ENCODE measurements at regions not wholly inside any gene's neighbourhood (a gene's known extent, or its start where the extent isn't known, plus 50 kb on each side); places are given as distances from the start of the nearest gene placed in this dataset.

GRCh38 chr18:2331491-2331890, 239.8 kb downstream of the METTL4 start:
- Histone ChIP-seq H3K36me3 (no peaks in the 10 kb centered on the region), H3K27ac (no peak overlapping the region), H3K4me1 (no peaks in the 10 kb centered on the region), H3K4me3 (no peak overlapping the region), H3K9me3 (no peaks in the 10 kb centered on the region), H3K27me3 (no peaks in the 10 kb centered on the region)
- TF ChIP-seq CTCF (IDR thresholded peaks at IDR 0.05) = no peak
- TF ChIP-seq POLR2AphosphoS5 (IDR thresholded peaks at IDR 0.05) = no peak
- no peak for TF ChIP-seq POLR2A (IDR thresholded peaks at IDR 0.05)
- no peak for DNase-seq (ENCODE audit: low spot score in 2 of 2)
- intact Hi-C loops (cut with DNase I; ENCODE audit: low total_unique reads) = no loop called here

GRCh38 chr18:2336690-2337392, 234.5 kb downstream of the METTL4 start:
- H3K4me1 ChIP-seq = no peaks in the 10 kb centered on the region
- TF ChIP-seq CTCF (IDR thresholded peaks at IDR 0.05) (no peak), POLR2AphosphoS5 (IDR thresholded peaks at IDR 0.05) (no peak), POLR2A (IDR thresholded peaks at IDR 0.05) (no peak)
- no peaks in the 10 kb centered on the region for H3K9me3 ChIP-seq
- no peak for DNase-seq (ENCODE audit: low spot score in 2 of 2)
- intact Hi-C loops (cut with DNase I; ENCODE audit: low total_unique reads) = no loop called here
- no peaks in the 10 kb centered on the region for H3K36me3 ChIP-seq
- H3K27ac ChIP-seq = no peak overlapping the region
- H3K27me3 ChIP-seq = peaks cover 0 to 4% of the 10 kb centered on the region in 2 donors
- H3K4me3 ChIP-seq = no peak overlapping the region

- peak in 1 of 3 donors; percentile 14 for TF ChIP-seq CTCF (IDR thresholded peaks at IDR 0.05)
- TF ChIP-seq POLR2A (IDR thresholded peaks at IDR 0.05) = no peak
- intact Hi-C loops (cut with DNase I; ENCODE audit: low total_unique reads) = no loop called here
- DNase-seq (ENCODE audit: low spot score in 2 of 2) = no peak
- peaks cover 0 to 4% of the 10 kb centered on the region in 2 donors for H3K27me3 ChIP-seq
- no peak overlapping the region for H3K4me3 ChIP-seq
- no peaks in the 10 kb centered on the region for H3K36me3 ChIP-seq
- H3K27ac ChIP-seq = no peak overlapping the region
- H3K9me3 ChIP-seq = no peaks in the 10 kb centered on the region
- H3K4me1 ChIP-seq = no peaks in the 10 kb centered on the region
These were observed 233.7 kb downstream of the METTL4 start for GRCh38 chr18:2337552-2338141.

- intact Hi-C loops (cut with DNase I; ENCODE audit: low total_unique reads) = no loop called here
- peaks cover 0 to 4% of the 10 kb centered on the region in 2 donors for H3K27me3 ChIP-seq
- DNase-seq (ENCODE audit: low spot score in 2 of 2) = no peak
- no peaks in the 10 kb centered on the region for H3K36me3 ChIP-seq
- H3K9me3 ChIP-seq = no peaks in the 10 kb centered on the region
- H3K27ac ChIP-seq = no peak overlapping the region
- no peaks in the 10 kb centered on the region for H3K4me1 ChIP-seq
- H3K4me3 ChIP-seq = no peak overlapping the region
- TF ChIP-seq POLR2AphosphoS5 (IDR thresholded peaks at IDR 0.05) (no peak), POLR2A (IDR thresholded peaks at IDR 0.05) (no peak), CTCF (IDR thresholded peaks at IDR 0.05) (no peak)
These were observed 232.7 kb downstream of the METTL4 start for GRCh38 chr18:2338601-2339000.

GRCh38 chr18:2340335-2340734, 231.0 kb downstream of the METTL4 start:
- Histone ChIP-seq H3K36me3 (no peaks in the 10 kb centered on the region), H3K4me1 (no peaks in the 10 kb centered on the region), H3K27ac (no peak overlapping the region), H3K9me3 (no peaks in the 10 kb centered on the region), H3K4me3 (no peak overlapping the region), H3K27me3 (peaks cover 0 to 4% of the 10 kb centered on the region in 2 donors)
- no peak for DNase-seq (ENCODE audit: low spot score in 2 of 2)
- TF ChIP-seq CTCF (IDR thresholded peaks at IDR 0.05) (no peak), POLR2AphosphoS5 (IDR thresholded peaks at IDR 0.05) (no peak), POLR2A (IDR thresholded peaks at IDR 0.05) (no peak)
- intact Hi-C loops (cut with DNase I; ENCODE audit: low total_unique reads) = no loop called here

Data from breast epithelium (tissue), 4 donors.